Loucy (cell line): ENCODE measurements at regions not wholly inside any gene's neighbourhood (a gene's known extent, or its start where the extent isn't known, plus 50 kb on each side); places are given as distances from the start of the nearest gene placed in this dataset.

ENCODE experiments used
- H2AFZ ChIP-seq: fragments of 200-600 bp; sonication (generic); 2 replicates; pipeline ENCODE4 v1.6.0; 2016; ENCODE audit warnings: antibody characterized with exemption, mild to moderate bottlenecking, low read length, moderate library complexity
- H3F3A ChIP-seq: fragments of 200-600 bp; 2 replicates; pipeline ENCODE4 v1.6.0; 2016; ENCODE audit warnings: antibody characterized with exemption, low read depth, mild to moderate bottlenecking
- H3K27me3 ChIP-seq: fragments of 200-600 bp; sonication (generic); 2 replicates; pipeline ENCODE4 v1.6.1; 2014; ENCODE audit warnings: low read length, mild to moderate bottlenecking; ENCODE audit not compliant: insufficient read depth, poor library complexity, severe bottlenecking
- H3K36me3 ChIP-seq: fragments of 200-600 bp; sonication (generic); 2 replicates; pipeline ENCODE4 v1.6.1; 2016; ENCODE audit warnings: low read length; ENCODE audit not compliant: insufficient read depth
- H3K4me1 ChIP-seq: fragments of 200-600 bp; sonication (generic); 2 replicates; pipeline ENCODE4 v1.5.1; 2014; ENCODE audit warnings: low read length, mild to moderate bottlenecking; ENCODE audit not compliant: insufficient read depth, poor library complexity, severe bottlenecking
- H3K4me2 ChIP-seq: fragments of 200-600 bp; sonication (generic); 2 replicates; pipeline ENCODE4 v1.6.0; 2014; ENCODE audit warnings: antibody characterized with exemption, low read length, low read depth, mild to moderate bottlenecking; ENCODE audit not compliant: poor library complexity, severe bottlenecking
- H3K4me3 ChIP-seq: fragments of 200-600 bp; sonication (generic); 2 replicates; pipeline ENCODE4 v1.5.1; 2014; ENCODE audit warnings: low read length, mild to moderate bottlenecking, mixed read lengths; ENCODE audit not compliant: poor library complexity, severe bottlenecking
- H3K79me2 ChIP-seq: fragments of 200-600 bp; sonication (generic); 2 replicates; pipeline ENCODE4 v1.6.1; 2014; ENCODE audit warnings: low read length; ENCODE audit not compliant: insufficient read depth
- H3K9ac ChIP-seq: fragments of 200-600 bp; sonication (generic); 2 replicates; pipeline ENCODE4 v1.6.0; 2014; ENCODE audit warnings: mild to moderate bottlenecking, low read depth, low read length, moderate library complexity; ENCODE audit not compliant: poor library complexity, severe bottlenecking
- H3K9me2 ChIP-seq: fragments of 200-600 bp; sonication (generic); replicated peaks from 2 replicates; pipeline ENCODE4 v1.6.1; 2016; ENCODE audit warnings: low read depth, low read length, mixed read lengths
- H3K9me3 ChIP-seq: fragments of 200-600 bp; sonication (generic); 2 replicates; pipeline ENCODE4 v1.6.1; 2014; ENCODE audit warnings: mild to moderate bottlenecking, antibody characterized with exemption, low read length, low read depth; ENCODE audit not compliant: insufficient read depth
- H4K20me1 ChIP-seq: fragments of 200-600 bp; sonication (generic); 2 replicates; pipeline ENCODE4 v1.6.0; 2014; ENCODE audit warnings: antibody characterized with exemption, low read length, mild to moderate bottlenecking; ENCODE audit not compliant: insufficient read depth, poor library complexity, severe bottlenecking
- CTCF ChIP-seq: fragments of 200-600 bp; sonication (generic); conservative IDR thresholded peaks from 2 replicates; pipeline ENCODE4 v1.5.1; 2014; ENCODE audit warnings: mild to moderate bottlenecking, antibody characterized with exemption, low read length
- EZH2phosphoT487 ChIP-seq: fragments of 200-600 bp; IDR thresholded peaks from 2 replicates; pipeline ENCODE4 v1.6.1; 2018; ENCODE audit warnings: antibody characterized with exemption, mild to moderate bottlenecking, moderate library complexity, borderline replicate concordance

GRCh38 chr10:94178475-94179253 lies 184.1 kb downstream of the NOC3L start:
- Histone ChIP-seq H3K4me3 (no peak overlapping the region), H2AFZ (no peak overlapping the region), H4K20me1 (no peaks in the 10 kb centered on the region), H3K36me3 (no peaks in the 10 kb centered on the region), H3K4me2 (no peak overlapping the region), H3K9me3 (no peaks in the 10 kb centered on the region), H3K9me2 (no peaks in the 10 kb centered on the region), H3F3A (no peaks in the 10 kb centered on the region), H3K27me3 (no peaks in the 10 kb centered on the region), H3K4me1 (no peaks in the 10 kb centered on the region), H3K79me2 (no peaks in the 10 kb centered on the region), H3K9ac (no peak overlapping the region)
- TF ChIP-seq CTCF (no peak), EZH2phosphoT487 (no peak)

DNA sequence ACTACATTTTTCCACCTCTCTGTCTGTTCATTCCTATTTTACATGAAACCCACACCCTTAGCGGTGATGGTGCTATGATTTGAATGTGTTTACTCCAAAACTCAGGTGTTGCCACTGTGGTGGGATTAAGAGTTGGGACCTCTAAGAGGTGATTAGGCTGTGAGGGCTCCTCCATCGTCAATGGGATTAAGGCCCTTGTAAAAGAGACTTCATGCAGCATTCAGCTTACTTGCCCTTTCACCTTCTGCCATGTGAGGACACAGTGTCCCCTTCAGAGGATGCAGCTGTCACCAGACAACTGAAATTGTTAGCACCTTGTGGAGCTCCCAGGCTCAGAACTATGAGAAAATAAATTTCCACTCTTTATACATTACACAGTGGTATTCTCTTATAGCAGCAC lies 182.2 kb downstream of the NOC3L start:
- no peaks in the 10 kb centered on the region for H3K9me3 ChIP-seq
- H3K9ac ChIP-seq: no peak overlapping the region
- no peaks in the 10 kb centered on the region for H4K20me1 ChIP-seq
- H3K36me3 ChIP-seq: no peaks in the 10 kb centered on the region
- H3K4me1 ChIP-seq: no peaks in the 10 kb centered on the region
- H3K79me2 ChIP-seq: no peaks in the 10 kb centered on the region
- H3K4me2 ChIP-seq: no peak overlapping the region
- TF ChIP-seq CTCF: no peak
- no peak for TF ChIP-seq EZH2phosphoT487
- H3K9me2 ChIP-seq: no peaks in the 10 kb centered on the region
- H3K27me3 ChIP-seq: no peaks in the 10 kb centered on the region
- H3F3A ChIP-seq: no peaks in the 10 kb centered on the region
- no peak overlapping the region for H2AFZ ChIP-seq
- H3K4me3 ChIP-seq: no peak overlapping the region

DNA sequence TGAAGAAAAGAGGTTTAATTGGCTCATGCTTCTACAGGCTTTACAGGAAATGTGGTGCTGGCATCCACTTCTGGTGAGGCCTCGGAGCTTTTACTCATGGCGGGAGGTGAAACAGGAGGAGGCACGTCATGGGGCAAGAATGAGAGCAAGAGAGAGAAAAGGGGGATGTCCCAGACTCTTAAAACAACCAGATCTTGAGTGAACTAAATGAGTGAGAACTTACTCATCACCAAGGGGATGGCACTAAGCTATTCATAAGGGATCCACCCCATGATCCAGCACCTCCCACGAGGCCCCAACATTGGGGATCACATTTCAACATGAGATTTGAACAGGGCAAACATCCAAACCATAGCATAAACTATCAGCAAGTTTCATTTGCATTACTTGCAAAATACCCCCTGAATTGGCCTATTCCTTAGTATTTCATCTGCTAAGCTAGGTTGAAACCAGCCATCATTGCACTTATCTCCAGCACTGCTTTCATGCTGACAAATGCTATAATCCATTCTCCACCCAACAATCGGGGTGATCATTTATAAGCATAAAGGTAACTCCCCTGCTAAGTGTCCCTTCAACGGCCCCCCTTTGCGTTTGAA lies 179.0 kb downstream of the NOC3L start:
- no peak overlapping the region for H3K4me3 ChIP-seq
- H3K9ac ChIP-seq: no peak overlapping the region
- H3K4me2 ChIP-seq: no peak overlapping the region
- H3K4me1 ChIP-seq: no peaks in the 10 kb centered on the region
- no peaks in the 10 kb centered on the region for H4K20me1 ChIP-seq
- H3K27me3 ChIP-seq: no peaks in the 10 kb centered on the region
- no peaks in the 10 kb centered on the region for H3K9me3 ChIP-seq
- H3K9me2 ChIP-seq: no peaks in the 10 kb centered on the region
- H3K79me2 ChIP-seq: no peaks in the 10 kb centered on the region
- H3F3A ChIP-seq: no peaks in the 10 kb centered on the region
- H3K36me3 ChIP-seq: no peaks in the 10 kb centered on the region
- no peak overlapping the region for H2AFZ ChIP-seq
- TF ChIP-seq EZH2phosphoT487 (no peak), CTCF (no peak)
